WTC11 (cell line): ENCODE measurements at regions not wholly inside any gene's neighbourhood (a gene's known extent, or its start where the extent isn't known, plus 50 kb on each side); places are given as distances from the start of the nearest gene placed in this dataset.

Experiments
- ATAC-seq: fragments of 200-7000 bp; cut with Tn5 transposase; 2 replicates; pipeline ENCODE4 v1.10.0; 2021; ENCODE audit warnings: mild to moderate bottlenecking, moderate library complexity
- CTCF ChIA-PET: fragments of 300-600 bp; sonication (Branson Sonifier 250); formaldehyde crosslinking; loops from one replicate; lab custom pipeline; 2021; ENCODE audit warnings: antibody characterized with exemption; lab: Charles Lee
- POLR2A ChIA-PET: fragments of 350-600 bp; sonication (Branson Sonifier 250); formaldehyde crosslinking; loops from one replicate; lab custom pipeline; 2021; ENCODE audit warnings: antibody characterized with exemption; lab: Charles Lee
- DNase-seq: peaks from one replicate; pipeline ENCODE4 v3.0.0; 2021; ENCODE audit warnings: low spot score
- H3K27ac Mint-ChIP-seq: 2 replicates; pipeline ENCODE4 v1.8.0; 2021; ENCODE audit warnings: mixed read lengths
- H3K27me3 Mint-ChIP-seq: 2 replicates; pipeline ENCODE4 v1.8.0; 2021; ENCODE audit warnings: low read depth, mild to moderate bottlenecking, moderate library complexity, mixed read lengths
- H3K36me3 Mint-ChIP-seq: 2 replicates; pipeline ENCODE4 v1.8.0; 2021; ENCODE audit warnings: mixed read lengths
- H3K4me1 Mint-ChIP-seq: 2 replicates; pipeline ENCODE4 v1.8.0; 2022; ENCODE audit warnings: mixed read lengths
- H3K4me3 Mint-ChIP-seq: 2 replicates; pipeline ENCODE4 v1.8.0; 2021; ENCODE audit warnings: mild to moderate bottlenecking, moderate library complexity, mixed read lengths
- H3K9me3 Mint-ChIP-seq: 2 replicates; pipeline ENCODE4 v1.8.0; 2021; ENCODE audit warnings: mixed read lengths
- ATF1 ChIP-seq: sonication (generic); formaldehyde crosslinking; IDR thresholded peaks from 2 replicates; pipeline ENCODE4 v1.8.1; 2023; ENCODE audit warnings: mild to moderate bottlenecking, moderate library complexity, missing genetic modification reagents
- ELF4 ChIP-seq: sonication (generic); formaldehyde crosslinking; IDR thresholded peaks from 2 replicates; pipeline ENCODE4 v1.8.1; 2022; ENCODE audit warnings: low read depth, mild to moderate bottlenecking, moderate library complexity, missing genetic modification reagents
- ESRRA ChIP-seq: sonication (generic); formaldehyde crosslinking; IDR thresholded peaks from 2 replicates; pipeline ENCODE4 v1.8.1; 2022; ENCODE audit warnings: mild to moderate bottlenecking, missing genetic modification reagents, borderline replicate concordance
- ETV6 ChIP-seq: sonication (generic); formaldehyde crosslinking; IDR thresholded peaks from 2 replicates; pipeline ENCODE4 v1.8.1; 2022; ENCODE audit warnings: mild to moderate bottlenecking, missing genetic modification reagents
- JAZF1 ChIP-seq: fragments of 250-450 bp; sonication (Bioruptor Pico); IDR thresholded peaks from 2 replicates; pipeline ENCODE4 v1.9.0; 2021; ENCODE audit warnings: moderate library complexity, mild to moderate bottlenecking, inconsistent platforms
- NFE2L1 ChIP-seq: sonication (generic); formaldehyde crosslinking; IDR thresholded peaks from 2 replicates; pipeline ENCODE4 v1.8.1; 2023; ENCODE audit warnings: missing genetic modification reagents
- OVOL2 ChIP-seq: fragments of 250-450 bp; sonication (Bioruptor Pico); IDR thresholded peaks from 2 replicates; pipeline ENCODE4 v1.9.0; 2021; ENCODE audit warnings: mild to moderate bottlenecking, borderline replicate concordance
- PRRX2 ChIP-seq: fragments of 250-450 bp; sonication (Bioruptor Pico); IDR thresholded peaks from 2 replicates; pipeline ENCODE4 v1.8.0; 2021; ENCODE audit warnings: mild to moderate bottlenecking
- RORB ChIP-seq: fragments of 250-450 bp; sonication (Bioruptor Pico); IDR thresholded peaks from 2 replicates; pipeline ENCODE4 v1.9.0; 2021; ENCODE audit warnings: mild to moderate bottlenecking
- SOX15 ChIP-seq: fragments of 250-450 bp; sonication (Bioruptor Pico); IDR thresholded peaks from 2 replicates; pipeline ENCODE4 v1.9.0; 2021; ENCODE audit warnings: mild to moderate bottlenecking
- TCF7 ChIP-seq: sonication (generic); formaldehyde crosslinking; IDR thresholded peaks from 2 replicates; pipeline ENCODE4 v1.8.0; 2022; ENCODE audit warnings: mild to moderate bottlenecking, low read depth, missing genetic modification reagents, moderate library complexity
- TEAD1 ChIP-seq: sonication (generic); formaldehyde crosslinking; IDR thresholded peaks from 2 replicates; pipeline ENCODE4 v1.8.0; 2022; ENCODE audit warnings: mild to moderate bottlenecking, missing genetic modification reagents
- ZNF219 ChIP-seq: sonication (generic); formaldehyde crosslinking; IDR thresholded peaks from 2 replicates; pipeline ENCODE4 v1.8.0; 2023; ENCODE audit warnings: missing genetic modification reagents, mild to moderate bottlenecking, borderline replicate concordance
- ZNF396 ChIP-seq: fragments of 250-450 bp; sonication (Bioruptor Pico); IDR thresholded peaks from 2 replicates; pipeline ENCODE4 v1.8.0; 2021; ENCODE audit warnings: mild to moderate bottlenecking, moderate library complexity, borderline replicate concordance
- TF ChIP-seq, protein P1 (sequence below): sonication (generic); formaldehyde crosslinking; IDR thresholded peaks from 2 replicates; pipeline ENCODE4 v1.8.1; 2023; ENCODE audit warnings: mild to moderate bottlenecking, missing genetic modification reagents, moderate library complexity
- TF ChIP-seq, protein P2 (sequence below): sonication (generic); formaldehyde crosslinking; IDR thresholded peaks from 2 replicates; pipeline ENCODE4 v1.8.1; 2022; ENCODE audit warnings: mild to moderate bottlenecking, missing genetic modification reagents, moderate library complexity, borderline replicate concordance
- TF ChIP-seq, protein P3 (sequence below): fragments of 250-450 bp; sonication (Bioruptor Pico); IDR thresholded peaks from 2 replicates; pipeline ENCODE4 v1.9.0; 2021; ENCODE audit warnings: moderate library complexity, mild to moderate bottlenecking, inconsistent platforms, borderline replicate concordance
- TF ChIP-seq, protein P4 (sequence below): fragments of 200-600 bp; IDR thresholded peaks from 2 replicates; pipeline ENCODE4 v1.8.0; 2022; ENCODE audit warnings: antibody characterized with exemption
- TF ChIP-seq, protein P5 (sequence below): fragments of 250-450 bp; sonication (Bioruptor Pico); IDR thresholded peaks from 2 replicates; pipeline ENCODE4 v1.9.0; 2021; ENCODE audit warnings: mild to moderate bottlenecking
- TF ChIP-seq, protein P6 (sequence below): sonication (generic); formaldehyde crosslinking; IDR thresholded peaks from 2 replicates; pipeline ENCODE4 v1.8.1; 2022; ENCODE audit warnings: missing genetic modification reagents, borderline replicate concordance
- TF ChIP-seq, protein P7 (sequence below): sonication (generic); formaldehyde crosslinking; IDR thresholded peaks from 2 replicates; pipeline ENCODE4 v1.8.1; 2022; ENCODE audit warnings: low read depth, mild to moderate bottlenecking, moderate library complexity, missing genetic modification reagents, borderline replicate concordance
- TF ChIP-seq, protein P8 (sequence below): fragments of 250-450 bp; sonication (Bioruptor Pico); IDR thresholded peaks from 2 replicates; pipeline ENCODE4 v2.1.2; 2022; ENCODE audit warnings: mild to moderate bottlenecking, moderate library complexity

DNA sequence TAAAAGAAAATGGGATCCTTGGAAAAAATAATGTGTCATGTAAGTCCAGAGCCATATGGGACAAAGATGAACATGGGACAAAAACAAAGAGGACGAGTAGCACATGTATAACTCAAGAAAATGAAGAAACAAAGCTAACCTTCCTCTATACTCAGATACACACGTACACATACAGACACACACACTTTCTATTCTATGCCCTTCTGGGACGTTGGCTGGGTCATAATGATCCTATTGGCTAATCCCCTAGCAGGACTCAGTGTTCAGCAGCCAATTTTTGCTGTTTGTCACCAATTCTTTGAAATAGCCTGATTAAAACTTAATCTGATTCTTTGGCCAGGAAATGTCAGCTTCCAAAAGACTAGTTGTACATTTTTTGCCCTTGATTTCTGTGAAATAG is 189.4 kb upstream of the FOXG1 start:
- H3K36me3 Mint-ChIP-seq = peaks cover 6% of the 10 kb centered on the region

DNA sequence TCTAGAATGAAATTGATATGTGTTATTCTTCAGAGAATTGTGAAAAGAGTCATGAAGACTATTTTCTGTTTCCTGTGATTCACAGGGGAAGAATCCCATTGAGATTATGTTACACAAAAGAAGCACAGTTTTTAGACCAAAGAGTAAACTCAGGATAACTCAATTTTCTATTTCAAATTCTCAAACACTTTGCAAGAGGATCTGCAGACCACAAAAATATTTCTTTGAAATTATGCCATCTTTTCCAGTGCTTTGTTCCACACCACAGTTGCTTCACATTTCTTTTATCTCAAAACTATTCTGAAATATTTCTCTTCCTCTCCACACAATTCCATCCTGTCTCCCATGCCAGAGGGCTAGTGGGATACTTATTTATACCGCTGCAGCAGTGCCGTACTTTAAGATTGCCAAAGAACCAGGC is 188.9 kb upstream of the FOXG1 start:
- Mint-ChIP-seq H3K9me3 (peaks cover 17% of the 10 kb centered on the region), H3K27me3 (peaks cover 2% of the 10 kb centered on the region; the same call in 1 of the 2 replicates), H3K4me1 (no peaks in the 10 kb centered on the region), H3K36me3 (peaks cover 6% of the 10 kb centered on the region), H3K27ac (no peak overlapping the region), H3K4me3 (no peak overlapping the region)
- no peak for ATAC-seq
- TF ChIP-seq, protein P1, sequence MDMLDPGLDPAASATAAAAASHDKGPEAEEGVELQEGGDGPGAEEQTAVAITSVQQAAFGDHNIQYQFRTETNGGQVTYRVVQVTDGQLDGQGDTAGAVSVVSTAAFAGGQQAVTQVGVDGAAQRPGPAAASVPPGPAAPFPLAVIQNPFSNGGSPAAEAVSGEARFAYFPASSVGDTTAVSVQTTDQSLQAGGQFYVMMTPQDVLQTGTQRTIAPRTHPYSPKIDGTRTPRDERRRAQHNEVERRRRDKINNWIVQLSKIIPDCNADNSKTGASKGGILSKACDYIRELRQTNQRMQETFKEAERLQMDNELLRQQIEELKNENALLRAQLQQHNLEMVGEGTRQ = no peak
- no peak for TF ChIP-seq ELF4 (CRISPR knock-in tag)
- no peak for TF ChIP-seq RORB (CRISPR knock-in tag)
- no peak for TF ChIP-seq SOX15 (CRISPR knock-in tag)
- TF ChIP-seq ZNF219 (CRISPR knock-in tag) = no peak
- TF ChIP-seq, protein P2, sequence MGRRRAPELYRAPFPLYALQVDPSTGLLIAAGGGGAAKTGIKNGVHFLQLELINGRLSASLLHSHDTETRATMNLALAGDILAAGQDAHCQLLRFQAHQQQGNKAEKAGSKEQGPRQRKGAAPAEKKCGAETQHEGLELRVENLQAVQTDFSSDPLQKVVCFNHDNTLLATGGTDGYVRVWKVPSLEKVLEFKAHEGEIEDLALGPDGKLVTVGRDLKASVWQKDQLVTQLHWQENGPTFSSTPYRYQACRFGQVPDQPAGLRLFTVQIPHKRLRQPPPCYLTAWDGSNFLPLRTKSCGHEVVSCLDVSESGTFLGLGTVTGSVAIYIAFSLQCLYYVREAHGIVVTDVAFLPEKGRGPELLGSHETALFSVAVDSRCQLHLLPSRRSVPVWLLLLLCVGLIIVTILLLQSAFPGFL (CRISPR knock-in tag) = no peak
- ChIA-PET POLR2A (no interaction called here), CTCF (no interaction called here)
- no peak for DNase-seq

More for the DNA sequence above, 189.4 kb upstream of the FOXG1 start:
- TF ChIP-seq, protein P3, sequence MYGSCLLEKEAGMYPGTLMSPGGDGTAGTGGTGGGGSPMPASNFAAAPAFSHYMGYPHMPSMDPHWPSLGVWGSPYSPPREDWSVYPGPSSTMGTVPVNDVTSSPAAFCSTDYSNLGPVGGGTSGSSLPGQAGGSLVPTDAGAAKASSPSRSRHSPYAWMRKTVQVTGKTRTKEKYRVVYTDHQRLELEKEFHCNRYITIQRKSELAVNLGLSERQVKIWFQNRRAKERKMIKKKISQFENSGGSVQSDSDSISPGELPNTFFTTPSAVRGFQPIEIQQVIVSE (CRISPR knock-in tag) = no peak
- TF ChIP-seq, protein P4, sequence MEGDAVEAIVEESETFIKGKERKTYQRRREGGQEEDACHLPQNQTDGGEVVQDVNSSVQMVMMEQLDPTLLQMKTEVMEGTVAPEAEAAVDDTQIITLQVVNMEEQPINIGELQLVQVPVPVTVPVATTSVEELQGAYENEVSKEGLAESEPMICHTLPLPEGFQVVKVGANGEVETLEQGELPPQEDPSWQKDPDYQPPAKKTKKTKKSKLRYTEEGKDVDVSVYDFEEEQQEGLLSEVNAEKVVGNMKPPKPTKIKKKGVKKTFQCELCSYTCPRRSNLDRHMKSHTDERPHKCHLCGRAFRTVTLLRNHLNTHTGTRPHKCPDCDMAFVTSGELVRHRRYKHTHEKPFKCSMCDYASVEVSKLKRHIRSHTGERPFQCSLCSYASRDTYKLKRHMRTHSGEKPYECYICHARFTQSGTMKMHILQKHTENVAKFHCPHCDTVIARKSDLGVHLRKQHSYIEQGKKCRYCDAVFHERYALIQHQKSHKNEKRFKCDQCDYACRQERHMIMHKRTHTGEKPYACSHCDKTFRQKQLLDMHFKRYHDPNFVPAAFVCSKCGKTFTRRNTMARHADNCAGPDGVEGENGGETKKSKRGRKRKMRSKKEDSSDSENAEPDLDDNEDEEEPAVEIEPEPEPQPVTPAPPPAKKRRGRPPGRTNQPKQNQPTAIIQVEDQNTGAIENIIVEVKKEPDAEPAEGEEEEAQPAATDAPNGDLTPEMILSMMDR = no peak
- H3K9me3 Mint-ChIP-seq = peaks cover 22% of the 10 kb centered on the region
- ATAC-seq = no peak
- H3K4me1 Mint-ChIP-seq = no peaks in the 10 kb centered on the region
- no peak for DNase-seq
- H3K4me3 Mint-ChIP-seq = no peak overlapping the region
- ChIA-PET POLR2A (no interaction called here), CTCF (no interaction called here)
- H3K27me3 Mint-ChIP-seq = peaks cover 2% of the 10 kb centered on the region; the same call in 1 of the 2 replicates
- H3K27ac Mint-ChIP-seq = no peak overlapping the region

DNA sequence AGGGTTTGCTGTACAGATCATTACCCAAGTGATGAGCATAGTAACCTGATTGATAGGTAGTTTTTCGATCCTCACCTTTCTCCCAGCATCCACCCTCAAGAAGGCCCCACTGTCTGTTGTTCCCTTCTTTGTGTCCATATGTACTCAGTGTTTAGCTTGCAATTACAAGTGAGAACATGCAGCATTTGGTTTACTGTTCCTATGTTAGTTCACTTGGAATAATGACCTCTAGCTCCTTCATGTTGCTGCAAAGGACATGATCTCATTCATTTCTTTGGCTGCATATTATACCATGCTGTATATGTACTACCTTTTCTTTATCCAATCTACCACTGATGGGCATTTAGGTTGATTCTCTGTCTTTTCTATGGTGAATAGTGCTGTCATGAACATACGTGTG is 181.6 kb upstream of the FOXG1 start:
- no peak for TF ChIP-seq OVOL2 (CRISPR knock-in tag)
- no peak for TF ChIP-seq JAZF1 (CRISPR knock-in tag)
- TF ChIP-seq NFE2L1 (CRISPR knock-in tag) = no peak
- TF ChIP-seq, protein P5, sequence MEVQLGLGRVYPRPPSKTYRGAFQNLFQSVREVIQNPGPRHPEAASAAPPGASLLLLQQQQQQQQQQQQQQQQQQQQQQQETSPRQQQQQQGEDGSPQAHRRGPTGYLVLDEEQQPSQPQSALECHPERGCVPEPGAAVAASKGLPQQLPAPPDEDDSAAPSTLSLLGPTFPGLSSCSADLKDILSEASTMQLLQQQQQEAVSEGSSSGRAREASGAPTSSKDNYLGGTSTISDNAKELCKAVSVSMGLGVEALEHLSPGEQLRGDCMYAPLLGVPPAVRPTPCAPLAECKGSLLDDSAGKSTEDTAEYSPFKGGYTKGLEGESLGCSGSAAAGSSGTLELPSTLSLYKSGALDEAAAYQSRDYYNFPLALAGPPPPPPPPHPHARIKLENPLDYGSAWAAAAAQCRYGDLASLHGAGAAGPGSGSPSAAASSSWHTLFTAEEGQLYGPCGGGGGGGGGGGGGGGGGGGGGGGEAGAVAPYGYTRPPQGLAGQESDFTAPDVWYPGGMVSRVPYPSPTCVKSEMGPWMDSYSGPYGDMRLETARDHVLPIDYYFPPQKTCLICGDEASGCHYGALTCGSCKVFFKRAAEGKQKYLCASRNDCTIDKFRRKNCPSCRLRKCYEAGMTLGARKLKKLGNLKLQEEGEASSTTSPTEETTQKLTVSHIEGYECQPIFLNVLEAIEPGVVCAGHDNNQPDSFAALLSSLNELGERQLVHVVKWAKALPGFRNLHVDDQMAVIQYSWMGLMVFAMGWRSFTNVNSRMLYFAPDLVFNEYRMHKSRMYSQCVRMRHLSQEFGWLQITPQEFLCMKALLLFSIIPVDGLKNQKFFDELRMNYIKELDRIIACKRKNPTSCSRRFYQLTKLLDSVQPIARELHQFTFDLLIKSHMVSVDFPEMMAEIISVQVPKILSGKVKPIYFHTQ = no peak
- TF ChIP-seq, protein P6, sequence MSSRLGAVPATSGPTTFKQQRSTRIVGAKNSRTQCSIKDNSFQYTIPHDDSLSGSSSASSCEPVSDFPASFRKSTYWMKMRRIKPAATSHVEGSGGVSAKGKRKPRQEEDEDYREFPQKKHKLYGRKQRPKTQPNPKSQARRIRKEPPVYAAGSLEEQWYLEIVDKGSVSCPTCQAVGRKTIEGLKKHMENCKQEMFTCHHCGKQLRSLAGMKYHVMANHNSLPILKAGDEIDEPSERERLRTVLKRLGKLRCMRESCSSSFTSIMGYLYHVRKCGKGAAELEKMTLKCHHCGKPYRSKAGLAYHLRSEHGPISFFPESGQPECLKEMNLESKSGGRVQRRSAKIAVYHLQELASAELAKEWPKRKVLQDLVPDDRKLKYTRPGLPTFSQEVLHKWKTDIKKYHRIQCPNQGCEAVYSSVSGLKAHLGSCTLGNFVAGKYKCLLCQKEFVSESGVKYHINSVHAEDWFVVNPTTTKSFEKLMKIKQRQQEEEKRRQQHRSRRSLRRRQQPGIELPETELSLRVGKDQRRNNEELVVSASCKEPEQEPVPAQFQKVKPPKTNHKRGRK = no peak
- TF ChIP-seq, protein P7, sequence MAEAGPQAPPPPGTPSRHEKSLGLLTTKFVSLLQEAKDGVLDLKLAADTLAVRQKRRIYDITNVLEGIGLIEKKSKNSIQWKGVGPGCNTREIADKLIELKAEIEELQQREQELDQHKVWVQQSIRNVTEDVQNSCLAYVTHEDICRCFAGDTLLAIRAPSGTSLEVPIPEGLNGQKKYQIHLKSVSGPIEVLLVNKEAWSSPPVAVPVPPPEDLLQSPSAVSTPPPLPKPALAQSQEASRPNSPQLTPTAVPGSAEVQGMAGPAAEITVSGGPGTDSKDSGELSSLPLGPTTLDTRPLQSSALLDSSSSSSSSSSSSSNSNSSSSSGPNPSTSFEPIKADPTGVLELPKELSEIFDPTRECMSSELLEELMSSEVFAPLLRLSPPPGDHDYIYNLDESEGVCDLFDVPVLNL (CRISPR knock-in tag) = no peak
- no peak for TF ChIP-seq ATF1
- no peak for TF ChIP-seq ESRRA (CRISPR knock-in tag)
- TF ChIP-seq TCF7 (CRISPR knock-in tag) = no peak
- TF ChIP-seq ETV6 (CRISPR knock-in tag) = no peak
- TF ChIP-seq ZNF396 (CRISPR knock-in tag) = no peak
- TF ChIP-seq, protein P8, sequence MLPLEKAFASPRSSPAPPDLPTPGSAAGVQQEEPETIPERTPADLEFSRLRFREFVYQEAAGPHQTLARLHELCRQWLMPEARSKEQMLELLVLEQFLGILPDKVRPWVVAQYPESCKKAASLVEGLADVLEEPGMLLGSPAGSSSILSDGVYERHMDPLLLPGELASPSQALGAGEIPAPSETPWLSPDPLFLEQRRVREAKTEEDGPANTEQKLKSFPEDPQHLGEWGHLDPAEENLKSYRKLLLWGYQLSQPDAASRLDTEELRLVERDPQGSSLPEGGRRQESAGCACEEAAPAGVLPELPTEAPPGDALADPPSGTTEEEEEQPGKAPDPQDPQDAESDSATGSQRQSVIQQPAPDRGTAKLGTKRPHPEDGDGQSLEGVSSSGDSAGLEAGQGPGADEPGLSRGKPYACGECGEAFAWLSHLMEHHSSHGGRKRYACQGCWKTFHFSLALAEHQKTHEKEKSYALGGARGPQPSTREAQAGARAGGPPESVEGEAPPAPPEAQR = no peak
- TF ChIP-seq TEAD1 (CRISPR knock-in tag) = no peak
- TF ChIP-seq PRRX2 = no peak

More for the DNA sequence above, 181.6 kb upstream of the FOXG1 start:
- POLR2A ChIA-PET = no interaction called here
- Mint-ChIP-seq H3K27me3 (no peaks in the 10 kb centered on the region), H3K4me1 (no peaks in the 10 kb centered on the region), H3K9me3 (peaks cover 7% of the 10 kb centered on the region; the same call in 1 of the 2 replicates), H3K27ac (no peak overlapping the region), H3K4me3 (no peak overlapping the region), H3K36me3 (no peaks in the 10 kb centered on the region)
- DNase-seq (no peak), ATAC-seq (no peak)
- CTCF ChIA-PET = no interaction called here
